Right lobe of liver (tissue), 6 donors: ENCODE measurements at regions not wholly inside any gene's neighbourhood (a gene's known extent, or its start where the extent isn't known, plus 50 kb on each side); places are given as distances from the start of the nearest gene placed in this dataset.

Experiments
- ATAC-seq, 4 donors: fragments of 200-7000 bp; cut with Tn5 transposase; one replicate each; pipeline ENCODE4 v1.9.1; 2020; ENCODE audit warnings: mild to moderate bottlenecking in 4 of 4, moderate library complexity in 4 of 4
- DNase-seq, 3 donors: peaks; one replicate each; pipeline ENCODE4 v3.0.0-alpha.2; 2020
- H3K27ac ChIP-seq, 3 donors: fragments of 200-600 bp; one replicate each; pipeline ENCODE4 v1.8.0; 2022
- H3K27me3 ChIP-seq, 2 donors: fragments of 200-600 bp; one replicate each; pipeline ENCODE4 v1.8.0; 2022
- H3K36me3 ChIP-seq, 4 donors: fragments of 200-600 bp; sonication (generic) in 1 of 4; one replicate each; pipeline versions ENCODE4 v1.5.1 to v1.8.0; 2017 to 2022; ENCODE audit warnings: control low read depth in 1 of 4
- H3K4me1 ChIP-seq, 4 donors: fragments of 200-600 bp; sonication (generic) in 1 of 4; one replicate each; pipeline versions ENCODE4 v1.5.1 to v1.8.0; 2017 to 2022; ENCODE audit warnings: control low read depth in 1 of 4
- H3K4me3 ChIP-seq, 3 donors: fragments of 200-600 bp; one replicate each; pipeline ENCODE4 v1.8.0; 2022
- H3K9me3 ChIP-seq, 4 donors: fragments of 200-600 bp; sonication (generic) in 1 of 4; one replicate each; pipeline versions ENCODE4 v1.5.1 to v1.8.0; 2017 to 2022; ENCODE audit warnings: control low read depth in 1 of 4
- POLR2A ChIP-seq: fragments of 450-650 bp; IDR thresholded peaks from one replicate; pipeline ENCODE4 v1.6.1; 2017; ENCODE audit warnings: antibody characterized with exemption, mild to moderate bottlenecking
- WGBS: methylation state at CpG from one replicate; pipeline ENCODE4 v1.1.6; 2018; ENCODE audit warnings: low coverage, low lambda C conversion rate; ENCODE audit not compliant: insufficient coverage; ENCODE audit errors: missing lambda C conversion rate; 5-methylcytosine and 5-hydroxymethylcytosine counted together
- intact Hi-C, 2 donors: fragments of 100-400 bp; cut with DNase I; formaldehyde crosslinking; loops; one replicate each; pipeline versions ENCODE4 v1.11.2 to v1.14.1; 2022
- TF ChIP-seq, protein P1 (sequence below), 4 donors: fragments of 200-600 bp in 3 of 4; fragments of 450-650 bp in 1 of 4; IDR thresholded peaks; one replicate each; pipeline versions ENCODE4 v1.5.1 to v1.8.0; 2016 to 2022; ENCODE audit warnings: antibody characterized with exemption in 4 of 4, mild to moderate bottlenecking in 2 of 4
- donor health status: DM: no; HTN: yes; CAD: no.
- donor health status: DM: no; HTN: no; CAD: no.
- donor health status: DM: no; HTN: no; CAD: no.
- donor health status: DM: no; HTN: yes; CAD: no.
- donor health status: DM: no; HTN: yes; CAD: no.

DNA sequence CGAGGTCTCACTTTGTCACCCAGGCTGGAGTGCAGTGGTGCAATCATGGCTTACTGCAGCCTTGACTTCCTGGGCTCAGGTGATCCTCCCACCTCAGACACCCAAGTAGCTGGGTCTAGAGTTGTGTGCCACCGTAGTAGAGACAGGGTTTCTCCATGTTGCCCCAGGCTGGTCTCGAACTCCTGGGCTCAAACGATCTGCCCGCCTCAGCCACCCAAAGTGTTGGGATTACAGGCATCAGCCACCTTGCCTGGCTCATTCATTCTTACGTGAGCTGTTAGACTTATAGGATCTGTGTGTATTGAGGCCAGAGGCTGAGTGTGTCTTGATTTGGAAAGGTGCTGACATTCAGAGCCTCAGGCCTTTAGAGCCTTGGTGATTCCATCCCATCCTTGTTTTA is 128.1 kb downstream of the SLC25A47 start:
- Histone ChIP-seq H3K4me1 (no peaks in the 10 kb centered on the region), H3K4me3 (no peak overlapping the region), H3K27ac (no peak overlapping the region), H3K36me3 (no peaks in the 10 kb centered on the region), H3K27me3 (no peaks in the 10 kb centered on the region), H3K9me3 (no peaks in the 10 kb centered on the region)
- DNase-seq (no peak), ATAC-seq (no peak)
- WGBS = 100% methylated on average over 2 of the region's 6 CpGs
- TF ChIP-seq POLR2A = no peak
- TF ChIP-seq, protein P1, sequence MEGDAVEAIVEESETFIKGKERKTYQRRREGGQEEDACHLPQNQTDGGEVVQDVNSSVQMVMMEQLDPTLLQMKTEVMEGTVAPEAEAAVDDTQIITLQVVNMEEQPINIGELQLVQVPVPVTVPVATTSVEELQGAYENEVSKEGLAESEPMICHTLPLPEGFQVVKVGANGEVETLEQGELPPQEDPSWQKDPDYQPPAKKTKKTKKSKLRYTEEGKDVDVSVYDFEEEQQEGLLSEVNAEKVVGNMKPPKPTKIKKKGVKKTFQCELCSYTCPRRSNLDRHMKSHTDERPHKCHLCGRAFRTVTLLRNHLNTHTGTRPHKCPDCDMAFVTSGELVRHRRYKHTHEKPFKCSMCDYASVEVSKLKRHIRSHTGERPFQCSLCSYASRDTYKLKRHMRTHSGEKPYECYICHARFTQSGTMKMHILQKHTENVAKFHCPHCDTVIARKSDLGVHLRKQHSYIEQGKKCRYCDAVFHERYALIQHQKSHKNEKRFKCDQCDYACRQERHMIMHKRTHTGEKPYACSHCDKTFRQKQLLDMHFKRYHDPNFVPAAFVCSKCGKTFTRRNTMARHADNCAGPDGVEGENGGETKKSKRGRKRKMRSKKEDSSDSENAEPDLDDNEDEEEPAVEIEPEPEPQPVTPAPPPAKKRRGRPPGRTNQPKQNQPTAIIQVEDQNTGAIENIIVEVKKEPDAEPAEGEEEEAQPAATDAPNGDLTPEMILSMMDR (IDR thresholded peaks at IDR 0.05) = no peak
- intact Hi-C loops = no loop called here

DNA sequence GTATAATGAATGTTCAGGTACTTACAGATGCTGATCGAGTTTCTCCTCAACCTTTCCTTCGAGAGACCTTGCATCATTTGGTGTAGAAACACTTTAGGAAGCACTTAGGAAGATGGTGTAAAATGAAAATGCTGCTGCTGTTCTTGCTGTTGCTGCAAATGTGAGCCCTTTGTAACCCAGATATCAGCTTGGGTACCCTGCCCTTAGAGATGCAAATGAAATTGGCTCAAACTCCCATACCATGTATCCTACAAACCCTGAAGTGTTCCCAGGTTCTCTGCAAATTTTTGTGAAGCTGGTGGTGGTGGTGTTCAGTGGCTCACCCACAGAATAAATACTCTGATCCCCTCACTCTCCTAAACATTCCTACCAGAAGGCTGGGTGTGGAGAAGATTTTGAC is 130.8 kb downstream of the SLC25A47 start:
- intact Hi-C loops = no loop called here
- 79% methylated on average over 2 of the region's 2 CpGs for WGBS
- no peaks in the 10 kb centered on the region for H3K36me3 ChIP-seq
- DNase-seq (no peak), ATAC-seq (no peak)
- no peak overlapping the region for H3K4me3 ChIP-seq
- TF ChIP-seq POLR2A = no peak
- TF ChIP-seq, protein P1 (IDR thresholded peaks at IDR 0.05) = no peak
- no peak overlapping the region for H3K27ac ChIP-seq
- no peaks in the 10 kb centered on the region for H3K4me1 ChIP-seq
- no peaks in the 10 kb centered on the region for H3K9me3 ChIP-seq
- no peaks in the 10 kb centered on the region for H3K27me3 ChIP-seq

DNA sequence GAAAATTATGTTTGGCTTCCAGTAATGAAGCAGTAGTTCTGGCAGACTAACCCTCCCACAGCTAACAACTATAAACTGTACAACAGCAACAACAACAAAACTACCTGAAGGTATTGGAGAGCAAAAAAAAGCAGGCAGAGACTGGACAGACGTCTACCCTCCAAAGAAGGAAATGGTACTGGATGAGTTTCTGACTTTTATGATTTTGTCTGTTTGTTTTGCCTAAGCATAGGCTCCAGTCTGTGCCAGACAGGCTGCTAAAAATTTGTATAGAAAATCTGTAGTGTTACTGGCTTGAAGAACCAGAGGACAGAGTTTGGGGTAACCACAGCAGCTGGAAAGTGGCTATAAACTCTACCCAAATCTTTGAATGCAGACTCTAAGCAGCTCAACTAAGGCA is 131.3 kb downstream of the SLC25A47 start:
- intact Hi-C loops = no loop called here
- Histone ChIP-seq H3K27ac (no peak overlapping the region), H3K9me3 (no peaks in the 10 kb centered on the region), H3K36me3 (no peaks in the 10 kb centered on the region), H3K4me3 (no peak overlapping the region), H3K27me3 (no peaks in the 10 kb centered on the region), H3K4me1 (no peaks in the 10 kb centered on the region)
- no peak for ATAC-seq
- WGBS = 64% methylated on average over 1 of the region's 1 CpG
- DNase-seq = no peak
- TF ChIP-seq, protein P1 (IDR thresholded peaks at IDR 0.05) = no peak
- TF ChIP-seq POLR2A = no peak

DNA sequence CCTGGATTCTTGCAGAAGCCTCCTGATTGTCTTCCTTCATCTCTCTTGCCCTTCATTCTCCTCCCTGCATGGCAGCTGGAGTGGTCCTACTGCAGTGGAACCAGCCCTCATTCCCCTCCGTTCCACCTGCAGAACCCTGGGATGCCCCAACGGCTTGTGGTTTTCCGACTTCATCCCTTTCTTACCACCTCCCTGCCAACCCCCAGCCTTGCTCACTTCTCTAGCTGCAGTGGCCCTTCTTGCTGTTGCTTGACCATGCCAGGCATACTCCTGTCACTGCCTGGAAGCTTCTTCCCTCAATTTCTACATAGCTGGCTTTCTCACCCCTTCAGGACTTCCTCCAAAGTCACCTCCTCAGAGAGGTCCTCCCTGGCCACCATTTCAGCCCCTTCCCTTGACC is 123.3 kb downstream of the BEGAIN start:
- ATAC-seq (no peak), DNase-seq (no peak)
- Histone ChIP-seq H3K9me3 (no peaks in the 10 kb centered on the region), H3K36me3 (no peaks in the 10 kb centered on the region), H3K27me3 (no peaks in the 10 kb centered on the region), H3K27ac (no peak overlapping the region), H3K4me1 (no peaks in the 10 kb centered on the region), H3K4me3 (no peak overlapping the region)
- intact Hi-C loops = no loop called here
- 89% methylated on average over 3 of the region's 3 CpGs for WGBS
- no peak for TF ChIP-seq POLR2A

DNA sequence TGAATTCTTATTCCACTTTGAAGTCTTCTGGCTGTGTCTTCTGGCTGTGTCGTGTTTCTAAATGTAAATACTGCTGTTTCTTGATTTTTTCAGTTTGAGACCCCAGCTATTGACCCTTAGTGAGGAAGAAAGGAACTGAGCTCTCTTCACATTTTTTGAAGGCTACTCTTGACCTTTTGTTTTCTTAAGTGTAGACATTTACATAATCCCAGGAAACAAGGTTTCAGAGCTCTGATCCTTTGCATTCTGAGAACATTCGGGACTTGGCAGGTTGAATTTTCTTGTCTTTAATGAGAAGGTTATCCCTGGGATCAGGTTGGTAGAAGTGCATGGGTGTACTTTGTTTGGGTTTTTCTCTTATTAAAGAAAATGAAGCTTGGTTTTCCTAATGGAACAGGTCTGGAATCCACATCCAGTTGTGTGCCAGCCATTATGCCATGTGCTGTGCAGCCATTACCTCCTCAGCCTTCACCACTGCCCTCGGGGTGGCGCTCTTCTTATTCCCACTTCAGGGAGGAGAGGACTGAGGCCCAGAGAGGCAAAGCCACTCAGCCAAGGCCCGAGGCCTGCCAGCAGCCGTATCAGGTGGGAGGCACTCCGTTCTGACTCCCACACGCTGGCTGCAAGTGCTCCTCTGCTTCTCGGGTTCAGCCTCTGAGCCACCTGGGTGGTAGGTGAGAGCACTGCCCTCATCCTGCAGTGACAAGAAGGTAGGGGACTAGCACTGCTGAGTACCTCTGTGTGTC is 120.9 kb downstream of the BEGAIN start:
- Histone ChIP-seq H3K27ac (no peak overlapping the region), H3K4me1 (no peaks in the 10 kb centered on the region), H3K4me3 (no peak overlapping the region), H3K36me3 (no peaks in the 10 kb centered on the region), H3K27me3 (no peaks in the 10 kb centered on the region), H3K9me3 (no peaks in the 10 kb centered on the region)
- WGBS = 61% methylated on average over 3 of the region's 9 CpGs
- intact Hi-C loops = no loop called here
- TF ChIP-seq POLR2A = no peak
- TF ChIP-seq, protein P1 (IDR thresholded peaks at IDR 0.05) = no peak
- ATAC-seq (no peak), DNase-seq (no peak)
